ENCODE measurements at regions not wholly inside any gene's neighbourhood (a gene's known extent, or its start where the extent isn't known, plus 50 kb on each side); places are given as distances from the start of the nearest gene placed in this dataset.
"Not testable (repeated sequence)": the region's sequence is repeated elsewhere in the genome, so short reads cannot be mapped to it uniquely, and the experiment has no call there.

DNA sequence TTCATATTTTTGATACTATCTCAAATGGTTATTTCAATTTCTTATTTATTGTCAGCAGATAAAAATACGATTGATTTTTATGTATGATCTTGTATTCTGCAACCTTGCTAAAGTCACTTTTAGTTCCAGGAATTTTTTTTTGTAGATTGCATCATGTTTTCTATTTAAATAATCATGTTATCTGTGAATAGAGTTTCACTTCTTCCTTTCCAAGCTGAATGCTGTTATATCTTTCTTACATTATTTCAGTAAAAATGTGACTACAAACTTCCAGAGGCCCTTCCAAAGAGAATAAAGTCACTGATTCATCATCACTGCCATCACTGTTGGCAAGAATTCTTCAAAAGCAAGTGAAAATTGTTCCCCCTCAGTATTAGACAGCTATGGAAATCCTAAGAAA, 104.7 kb upstream of the RAP1B start:
- DNase-seq (ENCODE audit: low read depth in 2 of 2) = no peak

DNA sequence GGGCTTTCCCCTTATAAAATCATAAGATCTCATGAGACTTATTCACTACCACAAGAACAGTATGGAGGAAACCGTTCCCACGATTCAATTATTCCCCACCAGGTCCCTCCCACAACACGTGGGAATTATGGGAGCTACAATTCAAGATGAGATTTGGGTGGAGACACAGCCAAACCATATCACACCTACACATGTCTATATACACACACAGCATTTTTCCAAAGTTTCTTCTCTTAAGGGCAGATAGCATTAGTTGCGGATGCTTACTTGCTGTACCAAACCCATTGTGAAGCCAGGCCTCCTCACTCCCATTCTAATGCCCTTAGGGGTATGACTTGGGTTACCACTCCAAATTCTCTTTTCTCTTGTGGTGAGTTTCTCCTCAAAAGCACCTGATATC, 104.1 kb upstream of the RAP1B start:
- DNase-seq (ENCODE audit: low read depth in 2 of 2) = no peak

DNA sequence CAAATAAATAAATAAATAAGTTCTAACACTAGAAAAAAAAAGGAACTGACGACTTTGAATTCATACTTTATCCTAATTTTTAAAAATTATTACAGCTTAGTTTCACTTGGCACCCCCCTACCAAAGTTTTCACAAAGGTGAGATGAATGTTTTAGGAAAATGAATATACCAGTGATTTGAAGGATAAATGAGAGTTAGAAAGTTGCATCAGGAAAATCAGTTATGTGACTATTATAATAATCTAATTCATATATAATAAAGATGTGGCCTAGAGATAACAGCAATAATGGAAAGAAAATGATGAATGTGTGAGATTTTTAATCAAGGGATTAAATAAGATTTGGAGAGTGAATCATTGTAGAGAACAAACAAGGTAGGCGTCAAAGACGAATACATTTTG, 103.0 kb upstream of the RAP1B start:
- DNase-seq (ENCODE audit: low read depth in 2 of 2) = no peak

DNA sequence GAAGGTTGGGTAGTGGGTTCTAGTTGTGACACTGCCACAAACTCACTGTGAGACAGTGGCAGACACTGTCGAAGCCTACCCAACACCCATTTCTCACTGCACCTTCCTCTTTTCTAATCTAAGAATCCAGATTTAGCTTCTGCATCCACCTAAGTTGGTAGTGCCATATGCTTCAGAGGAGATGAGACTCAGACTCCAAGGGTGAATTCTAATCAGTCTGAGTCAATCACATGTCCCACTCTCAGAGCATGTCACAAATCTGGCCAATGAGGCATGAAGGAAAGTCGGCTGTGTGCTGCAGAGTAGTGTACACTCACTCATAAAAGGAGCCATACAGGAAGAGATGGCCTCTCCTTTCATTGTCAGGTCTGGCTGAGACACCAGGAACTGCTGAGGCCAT, 102.1 kb upstream of the RAP1B start:
- no peak for DNase-seq (ENCODE audit: low read depth in 2 of 2)

DNA sequence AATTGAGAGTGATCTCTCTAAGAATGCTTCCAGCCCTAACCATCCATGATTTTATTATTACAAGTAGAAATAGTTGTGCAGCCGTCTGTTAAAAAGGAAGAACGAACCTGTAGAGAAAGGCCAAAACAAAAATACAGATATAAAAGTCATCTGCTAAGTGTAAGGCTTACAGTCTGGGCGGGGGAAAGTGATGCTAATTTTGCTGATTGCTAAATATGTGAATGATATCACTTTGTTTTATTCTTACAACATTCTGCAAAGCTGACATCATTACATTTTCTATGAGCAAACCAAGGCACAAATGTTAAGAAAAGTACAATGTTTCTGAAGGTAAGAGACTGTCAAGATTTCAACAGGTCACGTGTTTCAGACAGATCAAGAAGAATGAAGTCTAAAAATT, 101.5 kb upstream of the RAP1B start:
- DNase-seq (ENCODE audit: low read depth in 2 of 2) = no peak

DNA sequence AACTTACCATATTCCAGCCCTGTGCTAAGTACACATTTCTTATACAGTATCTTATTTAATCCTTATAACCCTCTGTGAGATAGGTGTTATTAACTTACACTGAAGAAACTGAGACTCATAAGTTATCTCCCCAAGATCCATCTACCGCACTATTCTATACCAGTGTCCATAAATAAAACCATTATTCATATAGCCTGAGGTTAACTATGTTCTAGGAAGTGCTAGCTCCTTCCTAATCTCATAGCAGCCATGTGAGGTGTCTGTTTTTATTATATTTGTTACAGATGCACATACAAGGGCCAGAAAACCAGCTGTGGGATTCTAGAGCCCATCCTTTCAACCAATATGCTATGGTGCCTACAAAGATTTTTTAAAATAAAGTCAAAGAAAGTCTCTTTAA, 100.3 kb upstream of the RAP1B start:
- DNase-seq (ENCODE audit: low read depth in 2 of 2) = no peak

DNA sequence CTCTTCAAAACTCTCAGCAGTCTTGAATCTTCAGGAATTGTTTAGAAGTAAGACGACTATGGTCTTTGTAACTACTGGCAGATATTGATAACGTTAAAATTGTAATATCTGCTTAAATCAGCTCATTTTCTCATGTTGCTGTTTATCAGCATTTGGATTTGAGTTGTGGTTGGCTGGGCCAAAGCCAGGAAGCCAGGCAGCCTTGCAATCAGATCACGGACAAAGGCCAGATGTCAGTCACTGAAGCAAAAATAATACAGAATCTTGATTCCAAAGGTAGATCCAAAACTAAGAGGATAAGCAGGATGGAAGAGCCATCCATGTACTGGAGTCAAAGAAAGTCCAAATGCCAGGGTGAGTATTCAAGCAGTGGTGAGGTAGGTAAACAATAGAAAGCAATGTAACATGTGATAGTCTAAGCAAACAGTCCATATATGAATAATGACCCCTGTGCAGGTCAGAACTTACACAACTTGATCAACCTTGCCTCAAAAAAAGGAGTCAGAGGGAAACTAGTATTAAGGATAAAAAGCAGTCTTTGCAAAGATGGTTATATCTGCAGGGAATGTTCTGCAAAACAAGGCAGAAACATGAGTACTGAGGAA, 95.8 kb upstream of the RAP1B start:
- DNase-seq (ENCODE audit: low read depth in 2 of 2) = no peak

DNA sequence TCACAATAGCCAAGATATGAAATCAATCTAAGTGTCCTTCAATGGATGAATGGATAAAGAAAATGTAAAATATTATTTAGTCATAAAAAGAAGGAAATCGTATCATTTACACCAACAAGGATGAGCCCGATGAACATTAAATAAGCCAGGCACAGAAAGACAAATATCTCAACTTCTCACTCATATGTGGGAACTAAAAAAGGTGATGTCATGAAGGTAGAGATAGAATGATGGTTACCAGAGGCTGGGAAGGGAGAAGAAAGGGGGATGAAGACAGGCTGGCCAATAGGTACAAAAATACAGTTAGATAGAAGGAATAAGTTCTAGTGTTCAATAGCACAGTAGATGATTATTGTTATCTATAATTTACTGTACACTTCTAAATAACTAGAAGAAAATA, 94.9 kb upstream of the RAP1B start:
- no peak for DNase-seq (ENCODE audit: low read depth in 2 of 2)

DNA sequence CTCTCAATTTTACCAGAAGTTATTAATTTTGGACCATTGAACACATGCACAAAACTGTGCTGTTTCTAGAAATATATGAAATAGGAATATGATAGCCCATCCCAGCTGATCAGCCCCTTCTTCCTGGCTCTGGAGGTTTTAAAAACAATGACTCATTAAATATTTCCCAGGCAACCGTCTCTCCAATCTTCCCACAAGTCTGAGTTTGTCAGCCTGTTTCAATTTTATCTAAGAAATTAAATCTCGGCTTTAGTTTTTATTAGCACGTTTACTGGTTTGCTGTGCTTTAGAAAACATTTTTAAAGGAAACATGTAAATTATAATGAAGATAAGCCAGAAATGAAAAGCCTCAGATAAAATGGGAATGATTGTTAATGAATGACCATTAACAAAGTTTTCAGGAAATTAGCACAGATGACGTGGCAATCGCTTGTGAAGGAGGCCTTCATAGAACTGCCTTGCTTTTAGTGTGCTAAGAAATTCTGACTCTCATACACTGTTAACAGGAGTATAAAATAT, 89.3 kb upstream of the RAP1B start:
- peak; percentile 66 to 90 for DNase-seq (ENCODE audit: low read depth in 2 of 2)

DNA sequence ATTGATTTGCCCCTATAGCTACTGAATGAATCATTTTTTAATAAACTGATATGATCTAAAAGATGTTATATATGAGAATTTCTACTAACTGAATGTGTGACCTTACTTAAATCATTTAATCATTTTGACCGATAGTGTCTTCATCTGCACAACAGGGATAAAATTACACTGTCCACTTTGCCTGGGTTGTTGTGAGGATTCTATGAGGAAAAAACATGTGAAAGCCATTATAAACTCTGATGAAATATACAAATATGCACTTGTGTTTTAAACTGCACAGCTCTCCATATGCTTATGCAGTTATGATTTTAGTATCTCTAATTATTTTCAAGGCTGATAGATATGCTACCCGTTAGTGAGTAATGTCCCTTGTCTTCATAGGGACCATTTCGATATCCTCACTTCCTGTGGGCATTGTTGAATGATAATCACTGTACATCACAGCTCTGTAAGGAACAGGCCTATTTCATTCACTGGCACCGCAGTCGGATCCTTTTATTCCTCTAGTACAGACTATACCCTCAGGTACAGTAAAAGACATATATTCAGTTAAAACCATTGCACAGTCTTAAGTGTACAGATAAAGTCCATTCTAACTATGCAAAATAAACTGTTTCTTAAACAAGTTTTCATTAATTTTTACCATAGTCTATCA, 88.7 kb upstream of the RAP1B start:
- DNase-seq (ENCODE audit: low read depth in 2 of 2) = no peak

DNA sequence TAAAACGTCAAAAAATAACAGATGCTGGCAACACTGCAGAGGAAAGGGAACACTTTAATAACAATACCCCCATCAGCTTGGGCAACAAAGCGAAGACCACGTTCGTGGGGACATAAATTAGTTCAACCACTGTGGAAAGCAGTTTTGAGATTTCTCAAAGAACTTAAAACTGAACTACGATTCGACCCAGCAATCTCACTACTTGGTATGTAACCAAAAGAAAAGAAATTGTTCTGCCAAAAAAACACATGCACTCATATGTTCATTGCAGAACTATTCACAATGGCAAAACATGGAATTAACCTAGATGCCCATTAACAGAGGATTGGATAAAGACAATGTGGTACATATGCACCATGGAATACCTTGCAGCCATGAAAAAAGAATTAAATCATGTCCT, 81.2 kb upstream of the RAP1B start:
- no peak for DNase-seq (ENCODE audit: low read depth in 2 of 2)

DNA sequence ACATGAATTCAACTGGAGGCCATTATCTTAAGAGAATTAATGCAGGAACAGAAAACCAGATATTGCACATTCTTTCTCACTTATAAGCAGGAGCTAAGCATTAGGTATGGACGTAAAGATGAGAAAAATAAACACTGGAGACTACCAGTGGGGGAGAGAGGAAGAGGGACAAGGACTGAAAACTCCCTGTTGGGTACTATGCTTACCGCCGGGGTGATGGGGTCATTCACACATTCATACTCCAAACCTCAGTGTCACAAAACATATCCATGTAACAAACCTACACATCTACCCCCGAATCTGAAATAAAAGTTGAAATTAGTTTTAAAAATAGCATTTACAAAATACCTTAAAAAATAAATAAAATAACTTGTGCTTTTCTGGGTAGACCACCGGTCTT, 80.8 kb upstream of the RAP1B start:
- DNase-seq (ENCODE audit: low read depth in 2 of 2) = no peak

DNA sequence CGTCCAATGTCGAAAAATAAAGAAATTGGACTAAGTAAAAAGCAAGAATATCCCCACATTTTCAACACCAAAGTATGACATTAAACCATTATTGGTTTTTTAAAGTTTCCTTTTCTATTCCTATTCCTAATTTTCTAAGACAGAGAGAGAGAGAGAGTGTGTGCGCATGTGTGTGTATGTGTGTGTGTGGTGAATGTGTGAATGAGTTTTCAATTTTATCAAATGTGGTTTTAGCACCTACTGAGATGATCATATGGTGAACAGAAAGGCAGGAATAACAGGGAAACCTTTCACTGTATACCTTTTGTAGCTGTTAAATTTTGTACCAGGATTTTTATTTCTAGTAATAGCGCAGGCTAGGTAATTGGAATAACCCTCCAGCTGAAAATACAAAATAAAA, 80.4 kb upstream of the RAP1B start:
- no peak for DNase-seq (ENCODE audit: low read depth in 2 of 2)

DNA sequence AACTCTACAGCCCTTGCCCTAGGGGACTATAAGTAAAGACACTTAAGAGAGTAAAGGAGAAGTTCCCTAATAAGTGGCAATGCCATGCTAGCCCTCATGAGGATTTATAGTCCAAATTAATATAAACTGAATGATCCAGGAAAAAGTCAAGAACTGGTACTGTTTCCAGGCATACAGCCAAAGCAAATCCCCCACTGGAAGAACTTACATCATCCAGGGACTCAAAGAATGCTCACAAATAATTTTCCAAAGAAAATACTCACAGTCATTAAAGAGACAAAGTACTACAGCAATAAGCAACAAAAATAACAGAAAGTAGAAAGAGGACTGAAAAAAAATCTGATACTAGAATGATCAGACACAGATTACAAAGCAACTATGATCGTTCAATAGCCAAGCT, 79.7 kb upstream of the RAP1B start:
- peak; percentile 75 to 86 for DNase-seq (ENCODE audit: low read depth in 2 of 2)

DNA sequence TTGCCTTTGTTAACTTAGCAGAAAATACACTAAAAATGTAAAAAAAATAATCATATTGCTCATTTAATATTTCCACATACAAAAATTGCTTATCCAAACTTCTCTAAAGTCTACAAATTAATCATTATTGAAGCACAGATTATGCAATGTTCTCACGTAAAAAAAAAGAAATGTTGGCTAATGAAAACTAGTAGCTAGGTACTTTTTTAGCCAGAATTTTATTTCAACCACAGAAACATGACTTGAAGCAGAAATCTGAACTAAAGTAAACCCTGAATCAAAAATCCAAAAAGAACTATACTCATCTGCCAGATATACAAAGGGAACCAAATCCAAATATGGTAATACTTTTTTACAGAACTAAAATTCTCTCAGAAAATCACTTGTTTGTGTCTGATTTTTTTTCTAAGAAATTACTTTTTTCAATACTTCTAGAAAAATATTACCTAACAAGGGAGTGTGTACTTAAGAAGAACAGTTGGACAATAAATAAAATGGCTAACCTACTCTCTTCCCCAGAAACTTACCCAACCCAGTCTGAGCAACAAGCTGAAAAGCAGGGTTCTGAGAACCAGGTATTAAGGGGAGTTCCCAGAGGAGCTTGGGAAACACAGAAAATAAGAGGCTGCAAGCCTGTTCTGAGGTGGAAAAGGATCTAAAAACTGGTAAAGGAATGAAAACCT, 78.4 kb upstream of the RAP1B start:
- DNase-seq (ENCODE audit: low read depth in 2 of 2) = no peak

DNA sequence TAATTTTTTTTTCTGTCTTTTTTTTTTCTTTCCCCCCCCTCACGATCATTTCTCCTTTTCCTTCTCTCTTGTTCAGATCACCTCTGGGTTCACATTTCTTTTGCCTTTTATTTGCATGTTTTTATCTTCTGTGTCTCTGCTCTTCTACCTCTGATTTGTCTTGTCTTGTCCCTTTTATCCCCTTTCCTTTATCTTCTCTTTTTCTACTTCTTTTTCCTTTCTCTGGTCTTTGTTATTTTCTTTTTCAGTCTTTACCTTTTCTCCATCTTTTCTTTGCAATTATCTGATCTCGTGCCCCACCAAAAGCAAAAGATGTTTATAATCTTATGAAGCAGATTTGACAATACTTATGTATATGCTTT, 77.8 kb upstream of the RAP1B start:
- no peak for DNase-seq (ENCODE audit: low read depth in 2 of 2)

DNA sequence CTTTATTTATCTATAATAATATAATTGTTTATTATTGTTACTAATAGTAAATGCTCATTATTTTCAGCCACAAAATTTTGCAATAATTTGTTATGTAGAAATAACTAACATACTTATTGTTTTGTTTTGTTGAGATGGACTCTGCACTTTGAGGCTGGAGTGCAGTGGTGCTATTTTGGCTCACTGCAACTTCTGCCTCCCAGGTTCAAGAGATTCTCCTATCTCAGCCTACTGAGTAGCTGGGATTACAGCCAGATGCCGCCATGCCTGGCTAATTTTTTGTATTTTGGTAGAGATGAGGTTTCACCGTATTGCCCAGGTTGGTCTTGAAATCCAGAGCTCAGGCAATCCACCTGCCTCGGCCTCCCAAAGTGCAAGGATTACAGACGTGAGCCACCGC, 76.6 kb upstream of the RAP1B start:
- DNase-seq (ENCODE audit: low read depth in 2 of 2) = no peak

DNA sequence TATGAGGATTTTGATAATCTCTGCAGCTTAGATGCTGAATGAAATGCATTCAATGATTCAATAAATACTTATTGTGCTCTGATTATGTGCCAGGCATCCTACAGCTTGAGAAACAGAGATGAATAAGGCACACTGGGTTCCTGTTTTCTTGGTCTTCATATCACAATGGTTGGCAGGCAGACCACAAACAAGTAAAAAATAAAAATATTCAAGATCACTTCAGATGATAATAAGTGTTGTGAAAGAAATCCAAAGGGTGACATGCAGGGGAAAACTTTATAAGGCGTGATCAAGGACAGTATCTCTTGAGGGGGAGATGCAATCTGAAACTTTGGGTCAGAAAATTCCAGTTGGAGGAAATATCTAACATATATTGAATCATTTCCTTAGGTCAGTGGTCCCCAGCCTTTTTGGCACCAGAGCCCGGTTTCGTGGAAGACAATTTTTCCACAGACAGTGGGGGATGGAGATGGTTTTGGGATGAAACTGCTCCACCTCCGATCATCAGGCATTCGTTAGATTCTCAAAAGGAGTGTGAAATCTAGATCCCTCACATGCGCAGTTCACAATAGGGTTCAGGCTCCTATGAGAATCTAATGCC, 73.7 kb upstream of the RAP1B start:
- DNase-seq (ENCODE audit: low read depth in 2 of 2) = peak in 1 of 2 donors; percentile 51

DNA sequence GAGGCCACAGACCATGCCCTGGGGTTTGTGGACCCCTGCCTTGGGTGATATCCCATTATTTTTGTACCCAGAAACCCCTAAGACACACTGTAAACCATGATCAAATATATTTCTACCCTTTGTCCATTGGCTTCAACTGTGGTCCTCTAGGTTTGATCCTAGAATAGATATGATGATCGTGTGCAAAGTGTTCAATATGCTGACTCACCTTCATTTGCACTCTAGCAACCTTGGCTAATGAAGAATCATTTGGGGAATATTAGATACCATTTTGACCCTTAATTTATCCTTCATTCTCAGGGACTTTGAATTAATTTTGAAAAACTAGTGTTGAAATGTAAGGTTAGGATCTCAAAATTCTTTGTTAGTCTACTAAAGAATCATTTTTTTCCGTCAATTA, 73.1 kb upstream of the RAP1B start:
- no peak for DNase-seq (ENCODE audit: low read depth in 2 of 2)

DNA sequence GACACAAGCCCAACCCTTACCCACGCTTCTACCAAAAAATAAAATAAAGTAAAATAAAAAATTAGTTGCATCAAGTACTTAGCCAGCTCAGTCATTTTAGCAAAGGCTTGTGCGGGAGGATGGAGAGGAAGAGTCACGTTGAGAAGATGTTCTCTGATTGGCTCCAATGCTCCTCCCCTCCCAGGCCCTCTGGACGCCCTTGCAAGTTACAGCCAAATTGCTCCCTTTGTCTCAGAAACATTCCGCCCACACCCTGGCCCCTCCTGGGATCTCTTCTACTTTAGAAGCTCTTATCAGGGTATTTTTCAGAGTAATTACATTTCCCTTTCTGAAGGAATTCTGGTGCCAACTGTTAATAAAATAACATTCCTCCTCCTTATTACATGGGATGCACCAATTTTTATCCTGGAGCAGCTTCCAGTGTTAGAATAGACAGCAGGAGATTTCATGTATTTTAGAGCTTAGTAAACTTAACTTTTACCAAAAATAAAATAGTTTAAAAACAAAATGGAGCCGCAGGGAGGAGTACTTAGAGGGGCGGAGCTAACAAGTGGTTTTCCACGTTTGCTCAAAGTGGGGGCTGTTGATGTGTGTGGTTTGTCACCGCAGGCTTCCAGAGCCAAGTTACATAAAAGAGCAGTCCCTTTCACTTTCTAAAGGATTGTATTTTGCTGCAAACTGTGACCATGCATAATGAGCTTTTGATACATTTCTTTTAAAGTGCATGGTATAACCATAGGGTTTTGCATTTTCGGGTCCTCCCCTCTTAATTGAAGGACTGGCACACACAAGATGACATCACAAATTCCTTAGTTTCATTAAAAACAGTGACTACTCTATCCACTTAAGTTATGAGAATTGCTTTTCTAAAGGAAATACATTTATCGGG, 71.7 kb upstream of the RAP1B start:
- peak; percentile 47 to 53 for DNase-seq (ENCODE audit: low read depth in 2 of 2)

DNA sequence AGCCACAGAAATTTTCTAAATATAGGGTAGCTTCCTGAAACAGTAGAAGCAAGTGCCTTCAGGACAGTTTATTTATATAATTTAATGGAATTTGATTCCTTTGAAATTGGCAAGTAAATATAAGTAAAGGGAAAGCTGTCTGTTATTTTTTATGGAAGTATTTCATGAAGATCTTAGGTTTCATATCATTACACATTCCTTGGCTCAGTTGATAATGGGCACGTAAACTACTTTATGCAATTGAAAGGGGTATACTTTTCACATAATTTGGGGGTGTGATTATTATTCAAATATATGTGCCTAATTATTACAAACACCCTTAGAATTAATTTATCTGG, 71.1 kb upstream of the RAP1B start:
- DNase-seq (ENCODE audit: low read depth in 2 of 2) = no peak

DNA sequence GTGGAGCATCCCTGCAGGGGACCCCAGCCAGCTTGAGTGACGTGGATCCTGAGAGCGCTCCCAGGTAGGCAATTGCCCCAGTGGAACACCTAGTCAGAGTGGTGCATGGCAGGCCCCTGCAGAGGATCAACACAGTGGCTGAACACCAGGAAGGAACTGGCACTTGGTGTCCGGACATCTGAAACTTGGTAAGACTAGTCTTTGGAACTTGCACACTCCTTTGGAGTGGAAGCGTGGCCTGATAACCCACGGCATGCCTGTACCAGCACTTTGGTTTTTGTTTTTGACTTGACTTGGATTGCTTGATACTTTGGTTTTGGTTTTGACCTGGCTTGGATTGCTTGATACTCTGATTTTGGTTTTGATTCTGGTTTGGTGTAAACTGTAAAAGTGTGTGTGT, 69.9 kb upstream of the RAP1B start:
- DNase-seq (ENCODE audit: low read depth in 2 of 2) = not testable (repeated sequence)

All from dermis microvascular lymphatic vessel endothelial cell (primary cell).